ENCODE measurements at regions not wholly inside any gene's neighbourhood (a gene's known extent, or its start where the extent isn't known, plus 50 kb on each side); places are given as distances from the start of the nearest gene placed in this dataset.
A peak's percentile ranks its signal among the peaks of the same experiment; 100 is the strongest.

DNA sequence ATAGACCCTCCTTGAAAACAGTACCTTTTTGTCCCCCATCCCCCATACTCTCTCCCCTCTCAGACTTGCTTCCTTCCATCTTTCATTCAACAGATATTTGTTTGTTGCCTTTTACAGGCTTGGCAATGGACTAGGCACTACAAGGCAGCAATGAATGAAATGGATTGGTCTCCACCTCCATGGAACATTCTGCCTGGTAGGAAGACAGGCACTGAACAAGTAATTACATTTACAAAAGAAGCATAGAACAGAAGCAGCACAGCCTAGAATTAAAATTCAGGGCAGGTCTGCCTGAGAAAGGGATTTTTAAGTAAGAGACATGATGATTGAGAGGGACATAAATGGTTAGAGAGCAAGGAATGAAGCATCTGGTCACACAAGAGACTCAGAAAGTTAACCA lies 346.1 kb downstream of the GRXCR1 start:
- FAIRE-seq: no peak

DNA sequence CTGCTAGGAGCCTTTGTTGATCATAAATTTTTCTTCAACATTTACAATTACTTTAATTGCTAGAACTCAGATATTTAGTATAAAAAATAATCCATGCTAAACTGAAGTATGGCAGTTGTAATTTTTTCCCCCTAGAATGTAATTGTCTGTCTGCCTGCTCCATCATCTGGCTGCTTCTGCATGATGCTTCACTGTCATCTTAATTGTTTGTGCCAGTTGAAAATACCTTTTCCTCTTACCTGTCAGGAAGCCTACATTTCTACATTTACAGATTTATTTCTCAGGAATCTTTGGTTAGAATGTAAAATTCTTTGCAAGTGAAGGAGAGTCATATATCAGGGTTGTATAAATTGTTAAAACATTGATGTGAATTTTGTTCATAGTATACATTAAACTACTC lies 348.6 kb downstream of the GRXCR1 start:
- Histone ChIP-seq H3K27me3 (ENCODE audit: insufficient read depth, low read length) (no peaks in the 10 kb centered on the region), H3K4me3 (ENCODE audit: insufficient read depth, low read depth, low read length) (no peak overlapping the region), H3K27ac (ENCODE audit: low read depth, low read length) (no peak overlapping the region), H2AFZ (ENCODE audit: low read depth, low read length) (no peak overlapping the region), H3K4me1 (ENCODE audit: insufficient read depth, low read length) (no peaks in the 10 kb centered on the region), H3K9me3 (ENCODE audit: insufficient read depth, low read depth, low read length) (no peaks in the 10 kb centered on the region), H3K4me2 (ENCODE audit: low read length) (no peak overlapping the region), H3K9ac (ENCODE audit: low read length) (no peak overlapping the region), H3K36me3 (ENCODE audit: insufficient read depth, low read length) (no peaks in the 10 kb centered on the region), H3K79me2 (ENCODE audit: insufficient read depth, low read length) (no peaks in the 10 kb centered on the region), H4K20me1 (ENCODE audit: insufficient read depth, low read length) (no peaks in the 10 kb centered on the region)
- Mint-ChIP-seq H3K27ac (ENCODE audit: unreplicated experiment) (no peak overlapping the region), H3K9me3 (ENCODE audit: unreplicated experiment) (no peaks in the 10 kb centered on the region), H3K4me1 (ENCODE audit: low read depth, unreplicated experiment) (peaks cover 6% of the 10 kb centered on the region), H3K4me3 (ENCODE audit: unreplicated experiment) (no peak overlapping the region), H3K36me3 (ENCODE audit: low read depth, unreplicated experiment) (no peaks in the 10 kb centered on the region), H3K27me3 (ENCODE audit: low read depth, unreplicated experiment) (no peaks in the 10 kb centered on the region)
- no peak for TF ChIP-seq EZH2 (IDR thresholded peaks at IDR 0.05; ENCODE audit: insufficient read depth, low read length)
- TF ChIP-seq, protein P1, sequence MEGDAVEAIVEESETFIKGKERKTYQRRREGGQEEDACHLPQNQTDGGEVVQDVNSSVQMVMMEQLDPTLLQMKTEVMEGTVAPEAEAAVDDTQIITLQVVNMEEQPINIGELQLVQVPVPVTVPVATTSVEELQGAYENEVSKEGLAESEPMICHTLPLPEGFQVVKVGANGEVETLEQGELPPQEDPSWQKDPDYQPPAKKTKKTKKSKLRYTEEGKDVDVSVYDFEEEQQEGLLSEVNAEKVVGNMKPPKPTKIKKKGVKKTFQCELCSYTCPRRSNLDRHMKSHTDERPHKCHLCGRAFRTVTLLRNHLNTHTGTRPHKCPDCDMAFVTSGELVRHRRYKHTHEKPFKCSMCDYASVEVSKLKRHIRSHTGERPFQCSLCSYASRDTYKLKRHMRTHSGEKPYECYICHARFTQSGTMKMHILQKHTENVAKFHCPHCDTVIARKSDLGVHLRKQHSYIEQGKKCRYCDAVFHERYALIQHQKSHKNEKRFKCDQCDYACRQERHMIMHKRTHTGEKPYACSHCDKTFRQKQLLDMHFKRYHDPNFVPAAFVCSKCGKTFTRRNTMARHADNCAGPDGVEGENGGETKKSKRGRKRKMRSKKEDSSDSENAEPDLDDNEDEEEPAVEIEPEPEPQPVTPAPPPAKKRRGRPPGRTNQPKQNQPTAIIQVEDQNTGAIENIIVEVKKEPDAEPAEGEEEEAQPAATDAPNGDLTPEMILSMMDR (IDR thresholded peaks at IDR 0.05; ENCODE audit: insufficient read depth, low read depth, low read length): no peak
- no peak for DNase-seq (ENCODE audit: low read depth)
- peak; percentile 5 for FAIRE-seq

More for the DNA sequence above, 346.1 kb downstream of the GRXCR1 start:
- Mint-ChIP-seq H3K36me3 (ENCODE audit: low read depth, unreplicated experiment) (no peaks in the 10 kb centered on the region), H3K27ac (ENCODE audit: unreplicated experiment) (no peak overlapping the region), H3K27me3 (ENCODE audit: low read depth, unreplicated experiment) (no peaks in the 10 kb centered on the region), H3K4me1 (ENCODE audit: low read depth, unreplicated experiment) (peaks cover 10% of the 10 kb centered on the region), H3K4me3 (ENCODE audit: unreplicated experiment) (no peak overlapping the region), H3K9me3 (ENCODE audit: unreplicated experiment) (no peaks in the 10 kb centered on the region)
- Histone ChIP-seq H3K4me2 (ENCODE audit: low read length) (no peak overlapping the region), H3K36me3 (ENCODE audit: insufficient read depth, low read length) (no peaks in the 10 kb centered on the region), H4K20me1 (ENCODE audit: insufficient read depth, low read length) (no peaks in the 10 kb centered on the region), H3K27ac (ENCODE audit: low read depth, low read length) (no peak overlapping the region), H3K9ac (ENCODE audit: low read length) (no peak overlapping the region), H3K9me3 (ENCODE audit: insufficient read depth, low read depth, low read length) (no peaks in the 10 kb centered on the region), H2AFZ (ENCODE audit: low read depth, low read length) (no peak overlapping the region), H3K4me1 (ENCODE audit: insufficient read depth, low read length) (no peaks in the 10 kb centered on the region), H3K4me3 (ENCODE audit: insufficient read depth, low read depth, low read length) (no peak overlapping the region), H3K79me2 (ENCODE audit: insufficient read depth, low read length) (no peaks in the 10 kb centered on the region), H3K27me3 (ENCODE audit: insufficient read depth, low read length) (no peaks in the 10 kb centered on the region)
- TF ChIP-seq, protein P1 (IDR thresholded peaks at IDR 0.05; ENCODE audit: insufficient read depth, low read depth, low read length): no peak
- TF ChIP-seq EZH2 (IDR thresholded peaks at IDR 0.05; ENCODE audit: insufficient read depth, low read length): no peak
- no peak for DNase-seq (ENCODE audit: low read depth)

DNA sequence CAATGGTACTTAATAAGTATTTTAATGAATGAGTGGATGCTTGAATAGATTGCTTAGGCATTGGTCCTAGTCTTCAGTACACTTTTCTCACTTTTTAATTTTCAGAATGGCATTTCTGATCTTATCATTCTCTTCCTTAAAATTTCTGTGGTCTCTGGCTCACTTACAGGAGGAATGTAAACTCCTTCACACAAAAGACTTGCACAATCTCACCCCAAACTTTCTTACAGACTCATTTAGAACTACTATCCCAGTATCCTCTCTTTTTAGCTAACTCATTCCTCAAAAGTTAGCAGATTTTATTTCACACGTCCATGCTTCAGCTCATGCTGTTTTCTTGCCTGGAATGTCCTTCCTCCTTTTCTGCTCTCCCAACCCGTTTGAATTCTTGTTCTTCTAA lies 350.1 kb downstream of the GRXCR1 start:
- Histone ChIP-seq H2AFZ (ENCODE audit: low read depth, low read length) (no peak overlapping the region), H4K20me1 (ENCODE audit: insufficient read depth, low read length) (no peaks in the 10 kb centered on the region), H3K9me3 (ENCODE audit: insufficient read depth, low read depth, low read length) (no peaks in the 10 kb centered on the region), H3K36me3 (ENCODE audit: insufficient read depth, low read length) (no peaks in the 10 kb centered on the region), H3K27me3 (ENCODE audit: insufficient read depth, low read length) (no peaks in the 10 kb centered on the region), H3K4me3 (ENCODE audit: insufficient read depth, low read depth, low read length) (no peak overlapping the region), H3K4me1 (ENCODE audit: insufficient read depth, low read length) (no peaks in the 10 kb centered on the region), H3K79me2 (ENCODE audit: insufficient read depth, low read length) (no peaks in the 10 kb centered on the region), H3K4me2 (ENCODE audit: low read length) (no peak overlapping the region), H3K27ac (ENCODE audit: low read depth, low read length) (no peak overlapping the region), H3K9ac (ENCODE audit: low read length) (no peak overlapping the region)
- Mint-ChIP-seq H3K9me3 (ENCODE audit: unreplicated experiment) (no peaks in the 10 kb centered on the region), H3K36me3 (ENCODE audit: low read depth, unreplicated experiment) (no peaks in the 10 kb centered on the region), H3K4me1 (ENCODE audit: low read depth, unreplicated experiment) (peaks cover 6% of the 10 kb centered on the region), H3K27ac (ENCODE audit: unreplicated experiment) (peak overlapping the region; percentile 23), H3K27me3 (ENCODE audit: low read depth, unreplicated experiment) (no peaks in the 10 kb centered on the region), H3K4me3 (ENCODE audit: unreplicated experiment) (peak overlapping the region; percentile 1)
- no peak for TF ChIP-seq EZH2 (IDR thresholded peaks at IDR 0.05; ENCODE audit: insufficient read depth, low read length)
- TF ChIP-seq, protein P1 (IDR thresholded peaks at IDR 0.05; ENCODE audit: insufficient read depth, low read depth, low read length): no peak
- FAIRE-seq (no peak), DNase-seq (ENCODE audit: low read depth) (peak; percentile 89)
